HCT116 (cell line): ENCODE measurements at regions not wholly inside any gene's neighbourhood (a gene's known extent, or its start where the extent isn't known, plus 50 kb on each side); places are given as distances from the start of the nearest gene placed in this dataset.

Experiments
- ATAC-seq: fragments of 200-7000 bp; cut with Tn5 transposase; 2 replicates; pipeline ENCODE4 v1.9.1; 2020; ENCODE audit warnings: mild to moderate bottlenecking, moderate library complexity
- BruUV-seq: library from RNA; stranded (reverse); fragments of 400-500 nt; replicated peaks from 2 replicates; lab custom pipeline; 2021; lab: Mats Ljungman, UMichigan
- CTCF ChIA-PET: fragments of 300-600 bp; sonication (Branson Sonifier 250); formaldehyde crosslinking; loops from one replicate; lab custom pipeline; 2021; ENCODE audit warnings: antibody characterized with exemption; lab: Charles Lee
- POLR2A ChIA-PET: fragments of 300-600, 350-600 bp; sonication (Branson Sonifier 250); formaldehyde crosslinking; loops from one replicate; lab custom pipeline; 2021; ENCODE audit warnings: antibody characterized with exemption; lab: Charles Lee
- RAD21 ChIA-PET, 2 experiments: fragments of 300-600 bp; sonication (Branson Sonifier 250); formaldehyde crosslinking; loops; one replicate each; lab custom pipeline; 2023; ENCODE audit warnings: low total read pairs in 2 of 2; ENCODE audit not compliant: uncharacterized antibody in 2 of 2, unreplicated experiment in 2 of 2, low non-redundant PET in 1 of 2; lab: Charles Lee
- DNase-seq: peaks from one replicate; pipeline ENCODE4 v3.0.0-alpha.2; 2010; ENCODE audit warnings: low read depth, low spot score
- H2AFZ ChIP-seq: fragments of 200-600 bp; shearing (Covaris generic), sonication (generic); 2 replicates; pipeline ENCODE4 v1.6.1; 2017; ENCODE audit warnings: low read depth, mixed run types, mixed read lengths, antibody characterized with exemption, low read length; ENCODE audit not compliant: poor library complexity, severe bottlenecking
- H3K27ac ChIP-seq: 2 replicates; pipeline ENCODE4 v1.5.1; 2012; ENCODE audit warnings: low read depth, low read length
- H3K27me3 ChIP-seq: fragments of 200-600 bp; sonication (generic); 2 replicates; pipeline ENCODE4 v1.6.1; 2016; ENCODE audit warnings: mixed run types, low read length, mixed read lengths; ENCODE audit not compliant: insufficient read depth
- H3K36me3 ChIP-seq, 2 experiments: fragments of 200-500 bp in 1 of 2; fragments of 200-600 bp in 1 of 2; sonication (Bioruptor generic) in 1 of 2; sonication (generic) in 1 of 2; 2 replicates each; pipeline versions ENCODE4 v1.5.1 to v1.6.1; 2014 to 2016; ENCODE audit warnings: low read length in 2 of 2, inconsistent platforms in 1 of 2, mixed read lengths in 1 of 2, mixed run types in 1 of 2; ENCODE audit not compliant: insufficient read depth in 2 of 2, control insufficient read depth in 1 of 2
- H3K4me1 ChIP-seq, 2 experiments: fragments of 200-600 bp in 1 of 2; sonication (generic) in 1 of 2; 2 replicates each; pipeline versions ENCODE4 v1.5.1 to v1.6.1; 2012 to 2017; ENCODE audit warnings: low read length in 2 of 2, inconsistent platforms in 1 of 2, mild to moderate bottlenecking in 1 of 2, mixed read lengths in 1 of 2, mixed run types in 1 of 2, moderate library complexity in 1 of 2; ENCODE audit not compliant: insufficient read depth in 2 of 2, control insufficient read depth in 1 of 2
- H3K4me2 ChIP-seq: fragments of 200-600 bp; sonication (generic); 2 replicates; pipeline ENCODE4 v1.6.1; 2017; ENCODE audit warnings: mixed run types, low read length, mixed read lengths
- H3K4me3 ChIP-seq, 2 experiments: fragments of 200-600 bp in 1 of 2; sonication (generic) in 1 of 2; replicated peaks in 1 of 2; 2 replicates each; pipeline ENCODE4 v1.5.1; 2011 to 2016; ENCODE audit warnings: low read length in 2 of 2, control low read depth in 1 of 2, low read depth in 1 of 2, mild to moderate bottlenecking in 1 of 2, mixed read lengths in 1 of 2, mixed run types in 1 of 2
- H3K79me2 ChIP-seq: fragments of 200-600 bp; sonication (generic); 2 replicates; pipeline ENCODE4 v1.6.1; 2017; ENCODE audit warnings: mild to moderate bottlenecking, mixed run types, low read length, moderate library complexity, mixed read lengths; ENCODE audit not compliant: insufficient read depth
- H3K9ac ChIP-seq: fragments of 200-600 bp; sonication (generic); 2 replicates; pipeline ENCODE4 v1.6.1; 2016; ENCODE audit warnings: low read length, mixed read lengths
- H3K9me2 ChIP-seq: fragments of 200-600 bp; sonication (generic), shearing (Covaris generic); 2 replicates; pipeline ENCODE4 v1.6.1; 2017; ENCODE audit warnings: mixed run types, mild to moderate bottlenecking, moderate library complexity; ENCODE audit not compliant: insufficient read depth
- H3K9me3 ChIP-seq, 2 experiments: fragments of 200-500 bp in 1 of 2; fragments of 200-600 bp in 1 of 2; sonication (Bioruptor generic) in 1 of 2; sonication (generic) in 1 of 2; 2 replicates each; pipeline ENCODE4 v1.6.1; 2014 to 2017; ENCODE audit warnings: low read length in 2 of 2, mixed read lengths in 2 of 2, inconsistent platforms in 1 of 2, low read depth in 1 of 2, mild to moderate bottlenecking in 1 of 2, mixed run types in 1 of 2, moderate library complexity in 1 of 2; ENCODE audit not compliant: control insufficient read depth in 1 of 2, insufficient read depth in 1 of 2
- H4K20me1 ChIP-seq: fragments of 200-600 bp; sonication (generic), shearing (Covaris generic); 2 replicates; pipeline ENCODE4 v1.6.1; 2017; ENCODE audit warnings: mixed run types, mild to moderate bottlenecking, moderate library complexity; ENCODE audit not compliant: insufficient read depth
- CBX3 ChIP-seq: IDR thresholded peaks from 2 replicates; pipeline ENCODE4 v1.6.1; 2012; ENCODE audit warnings: low read depth
- CEBPB ChIP-seq: IDR thresholded peaks from 2 replicates; pipeline ENCODE4 v1.6.1; 2012; ENCODE audit warnings: low read depth
- EZH2 ChIP-seq: fragments of 200-600 bp; sonication (generic); IDR thresholded peaks from 2 replicates; pipeline ENCODE4 v1.6.1; 2017; ENCODE audit warnings: antibody characterized with exemption, mixed run types
- FOSL1 ChIP-seq: IDR thresholded peaks from 2 replicates; pipeline ENCODE4 v1.6.1; 2012; ENCODE audit warnings: low read depth
- RAD21 ChIP-seq: IDR thresholded peaks from 2 replicates; pipeline ENCODE4 v1.6.1; 2012; ENCODE audit warnings: low read depth, mild to moderate bottlenecking
- REST ChIP-seq: IDR thresholded peaks from 2 replicates; pipeline ENCODE4 v1.6.1; 2012; ENCODE audit warnings: low read depth
- SIN3A ChIP-seq: IDR thresholded peaks from 2 replicates; pipeline ENCODE4 v1.6.1; 2012; ENCODE audit warnings: low read depth
- YY1 ChIP-seq: IDR thresholded peaks from 2 replicates; pipeline ENCODE4 v1.6.1; 2011; ENCODE audit warnings: low read length, low read depth, moderate library complexity, mild to moderate bottlenecking; ENCODE audit not compliant: insufficient replicate concordance; ENCODE audit errors: extremely low read depth
- intact Hi-C: fragments of 100-400 bp; cut with micrococcal nuclease; formaldehyde crosslinking; loops from 2 replicates; pipeline ENCODE4 v1.10.0; 2022

GRCh38 chr1:47578026-47578720 lies 140.3 kb downstream of the FOXD2 start:
- ATAC-seq, result no peak
- no peaks in the 10 kb centered on the region for H3K79me2 ChIP-seq
- no peaks in the 10 kb centered on the region for H3K9me3 ChIP-seq
- no peak overlapping the region for H2AFZ ChIP-seq
- no peak overlapping the region for H3K9ac ChIP-seq
- intact Hi-C loops, result no loop called here
- ChIA-PET POLR2A (no interaction called here), RAD21 (no interaction called here)
- no peak overlapping the region for H3K27ac ChIP-seq
- no peak overlapping the region for H3K4me3 ChIP-seq
- TF ChIP-seq CBX3, result no peak
- no peak for TF ChIP-seq YY1
- TF ChIP-seq RAD21, result no peak
- TF ChIP-seq, all 23 proteins: peak for 0
- BruUV-seq, result no TSS peak
- Histone ChIP-seq H3K4me2 (no peak overlapping the region), H3K9me2 (no peaks in the 10 kb centered on the region), H3K36me3 (no peaks in the 10 kb centered on the region), H4K20me1 (no peaks in the 10 kb centered on the region), H3K27me3 (no peaks in the 10 kb centered on the region), H3K4me1 (peaks cover 0 to 20% of the 10 kb centered on the region in 2 experiments; a peak in 2 of 4 replicates)
- CTCF ChIA-PET, result no interaction called here
- DNase-seq, result no peak

- H3K9me3 ChIP-seq, result no peaks in the 10 kb centered on the region
- CTCF ChIA-PET, result interaction anchor here (3.5 kb wide), 1 partner anchor 9 kb away, joined by 19 read pairs; no protein-coding TSS in a partner anchor
- no peaks in the 10 kb centered on the region for H3K9me2 ChIP-seq
- no peak overlapping the region for H3K4me2 ChIP-seq
- H3K4me3 ChIP-seq, result no peak overlapping the region
- no peaks in the 10 kb centered on the region for H3K36me3 ChIP-seq
- TF ChIP-seq SIN3A (no peak), FOSL1 (no peak), YY1 (no peak), EZH2 (no peak), REST (no peak), CEBPB (no peak)
- no peaks in the 10 kb centered on the region for H4K20me1 ChIP-seq
- no peak for ATAC-seq
- POLR2A ChIA-PET, result no interaction called here
- intact Hi-C loops, result no loop called here
- DNase-seq, result no peak
- H3K9ac ChIP-seq, result no peak overlapping the region
- no peaks in the 10 kb centered on the region for H3K27me3 ChIP-seq
- H3K79me2 ChIP-seq, result no peaks in the 10 kb centered on the region
- H3K4me1 ChIP-seq, result peaks cover 0 to 22% of the 10 kb centered on the region in 2 experiments; a peak in 2 of 4 replicates
- no peak overlapping the region for H2AFZ ChIP-seq
- no peak overlapping the region for H3K27ac ChIP-seq
- RAD21 ChIA-PET, result no interaction called here
- BruUV-seq, result no TSS peak
Measured at GRCh38 chr1:47578721-47579419, 141.0 kb downstream of the FOXD2 start.
